Gastrocnemius medialis (tissue), 4 donors: ENCODE measurements at regions not wholly inside any gene's neighbourhood (a gene's known extent, or its start where the extent isn't known, plus 50 kb on each side); places are given as distances from the start of the nearest gene placed in this dataset.

Experiments used
- POLR2A ChIP-seq, 2 donors: fragments of 450-650 bp; IDR thresholded peaks; one replicate each; pipeline ENCODE4 v1.6.1; 2017; ENCODE audit warnings: antibody characterized with exemption in 2 of 2, mild to moderate bottlenecking in 2 of 2, moderate library complexity in 2 of 2
- TF ChIP-seq, protein P1 (sequence below), 5 experiments: fragments of 450-650 bp in 3 of 5; fragments of 200-600 bp in 2 of 5; sonication (generic) in 2 of 5; IDR thresholded peaks in 4 of 5; conservative IDR thresholded peaks in 1 of 5; 1 replicate in 4 of 5; 2 replicates in 1 of 5; pipeline ENCODE4 v1.5.1; 2016 to 2019; ENCODE audit warnings: antibody characterized with exemption in 5 of 5, mild to moderate bottlenecking in 3 of 5, moderate library complexity in 3 of 5

- TF ChIP-seq, protein P1, sequence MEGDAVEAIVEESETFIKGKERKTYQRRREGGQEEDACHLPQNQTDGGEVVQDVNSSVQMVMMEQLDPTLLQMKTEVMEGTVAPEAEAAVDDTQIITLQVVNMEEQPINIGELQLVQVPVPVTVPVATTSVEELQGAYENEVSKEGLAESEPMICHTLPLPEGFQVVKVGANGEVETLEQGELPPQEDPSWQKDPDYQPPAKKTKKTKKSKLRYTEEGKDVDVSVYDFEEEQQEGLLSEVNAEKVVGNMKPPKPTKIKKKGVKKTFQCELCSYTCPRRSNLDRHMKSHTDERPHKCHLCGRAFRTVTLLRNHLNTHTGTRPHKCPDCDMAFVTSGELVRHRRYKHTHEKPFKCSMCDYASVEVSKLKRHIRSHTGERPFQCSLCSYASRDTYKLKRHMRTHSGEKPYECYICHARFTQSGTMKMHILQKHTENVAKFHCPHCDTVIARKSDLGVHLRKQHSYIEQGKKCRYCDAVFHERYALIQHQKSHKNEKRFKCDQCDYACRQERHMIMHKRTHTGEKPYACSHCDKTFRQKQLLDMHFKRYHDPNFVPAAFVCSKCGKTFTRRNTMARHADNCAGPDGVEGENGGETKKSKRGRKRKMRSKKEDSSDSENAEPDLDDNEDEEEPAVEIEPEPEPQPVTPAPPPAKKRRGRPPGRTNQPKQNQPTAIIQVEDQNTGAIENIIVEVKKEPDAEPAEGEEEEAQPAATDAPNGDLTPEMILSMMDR (IDR thresholded peaks at IDR 0.05 in 4 of 5, conservative IDR thresholded peaks at IDR 0.05 in 1 of 5): no peak
- TF ChIP-seq POLR2A (IDR thresholded peaks at IDR 0.05): no peak
These were observed 161.8 kb upstream of the NFIA start for GRCh38 chr1:60920561-60920960.
